ENCODE measurements at regions not wholly inside any gene's neighbourhood (a gene's known extent, or its start where the extent isn't known, plus 50 kb on each side); places are given as distances from the start of the nearest gene placed in this dataset.
"Not testable (repeated sequence)": the region's sequence is repeated elsewhere in the genome, so short reads cannot be mapped to it uniquely, and the experiment has no call there.

DNA sequence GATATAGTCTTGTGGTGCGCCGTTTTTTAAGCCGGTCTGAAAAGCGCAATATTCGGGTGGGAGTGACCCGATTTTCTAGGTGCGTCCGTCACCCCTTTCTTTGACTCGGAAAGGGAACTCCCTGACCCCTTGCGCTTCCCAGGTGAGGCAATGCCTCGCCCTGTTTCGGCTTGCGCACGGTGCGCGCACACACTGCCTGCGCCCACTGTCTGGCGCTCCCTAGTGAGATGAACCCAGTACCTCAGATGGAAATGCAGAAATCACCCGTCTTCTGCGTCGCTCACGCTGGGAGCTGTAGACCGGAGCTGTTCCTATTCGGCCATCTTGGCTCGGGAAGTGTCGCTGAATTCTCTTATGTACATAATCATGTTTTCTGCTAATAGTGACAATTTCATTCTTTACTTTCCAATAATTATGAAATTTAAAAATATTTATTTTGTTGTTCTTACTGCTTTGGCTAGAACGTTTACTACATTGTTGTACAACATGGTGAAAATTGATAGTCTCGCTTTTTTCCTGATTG is 61.2 kb upstream of the MINDY3 start:
- DNase-seq; intact Hi-C loops (cut with DNase I); ATAC-seq (ENCODE audit: poor library complexity): not testable (repeated sequence)

DNA sequence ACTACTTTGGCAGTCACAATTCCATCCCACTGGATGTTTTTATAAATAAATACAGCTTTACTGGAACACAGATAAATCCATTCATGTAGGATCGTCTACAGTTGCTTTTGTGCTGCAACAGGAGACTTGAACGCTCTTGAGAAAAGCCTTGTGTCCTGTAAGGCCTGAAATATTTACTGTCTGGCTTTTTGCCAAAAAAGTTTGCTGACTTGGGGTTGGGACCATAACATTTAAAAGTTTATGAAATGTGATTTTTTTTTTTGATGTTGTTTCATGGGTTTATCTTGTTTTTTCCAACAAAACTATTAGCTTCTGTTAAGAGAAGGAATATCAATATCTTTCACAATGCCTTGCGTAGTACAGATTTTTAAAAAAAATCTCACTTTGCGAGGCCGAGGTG is 71.1 kb upstream of the MINDY3 start:
- ATAC-seq (ENCODE audit: poor library complexity) (no peak), DNase-seq (no peak)
- intact Hi-C loops (cut with DNase I), result no loop called here

DNA sequence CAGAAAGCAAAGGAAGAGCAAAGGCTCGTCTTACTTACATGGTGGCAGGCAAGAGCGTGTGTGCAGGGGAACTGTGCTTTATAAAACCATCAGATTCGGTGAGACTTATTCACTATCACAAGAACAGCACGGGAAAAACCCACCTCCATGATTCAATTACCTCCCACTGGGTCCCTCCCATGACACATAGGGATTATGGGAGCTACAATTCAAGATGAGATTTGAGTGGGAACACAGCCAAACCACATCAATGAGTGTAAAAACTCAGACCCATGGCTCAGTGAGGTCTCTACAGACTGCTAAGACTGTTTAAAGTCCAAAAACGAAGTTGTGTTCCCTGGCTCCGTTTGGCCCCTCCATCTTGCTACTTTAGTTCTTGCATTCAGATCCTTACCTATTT is 79.2 kb upstream of the MINDY3 start:
- DNase-seq; ATAC-seq (ENCODE audit: poor library complexity); intact Hi-C loops (cut with DNase I): not testable (repeated sequence)

DNA sequence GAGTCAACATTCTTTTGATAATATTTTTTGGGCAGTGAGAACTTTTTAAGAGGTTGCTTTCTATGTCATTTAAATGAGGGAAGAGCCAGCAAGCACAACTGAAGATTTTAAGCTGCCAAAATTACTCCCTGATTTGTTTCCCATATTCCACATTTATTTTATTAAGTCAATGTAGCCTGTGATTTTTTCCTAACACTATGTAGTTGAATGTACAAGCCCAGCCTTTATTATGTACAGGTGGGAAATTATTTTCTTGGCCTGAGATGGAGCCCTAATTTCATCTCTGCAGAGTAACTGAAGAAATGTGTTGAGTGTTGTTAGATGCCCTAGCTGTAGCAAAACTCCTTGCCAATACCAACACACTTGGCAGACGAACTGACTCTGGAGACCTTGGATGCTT is 83.1 kb upstream of the MINDY3 start:
- no peak for ATAC-seq (ENCODE audit: poor library complexity)
- intact Hi-C loops (cut with DNase I), result no loop called here
- no peak for DNase-seq

DNA sequence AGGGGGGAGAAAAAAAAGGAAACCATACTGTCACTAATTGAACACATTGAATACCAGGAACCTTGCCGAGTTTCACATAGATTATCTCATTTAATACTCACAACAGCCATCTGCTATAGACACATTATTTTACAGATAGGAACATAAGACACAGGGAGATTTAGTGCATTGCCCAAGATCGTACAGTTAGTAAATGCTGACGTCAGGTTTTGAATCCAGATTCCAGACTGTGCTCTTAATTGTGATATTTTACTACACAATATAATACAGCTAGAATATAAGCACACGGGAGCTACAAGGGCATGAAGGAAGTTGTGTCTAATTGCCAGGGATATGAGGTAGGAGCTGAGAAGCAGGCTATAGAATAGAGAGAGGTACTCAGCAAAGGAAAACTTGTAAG is 93.9 kb upstream of the MINDY3 start:
- intact Hi-C loops (cut with DNase I), result no loop called here
- DNase-seq (no peak), ATAC-seq (ENCODE audit: poor library complexity) (no peak)

DNA sequence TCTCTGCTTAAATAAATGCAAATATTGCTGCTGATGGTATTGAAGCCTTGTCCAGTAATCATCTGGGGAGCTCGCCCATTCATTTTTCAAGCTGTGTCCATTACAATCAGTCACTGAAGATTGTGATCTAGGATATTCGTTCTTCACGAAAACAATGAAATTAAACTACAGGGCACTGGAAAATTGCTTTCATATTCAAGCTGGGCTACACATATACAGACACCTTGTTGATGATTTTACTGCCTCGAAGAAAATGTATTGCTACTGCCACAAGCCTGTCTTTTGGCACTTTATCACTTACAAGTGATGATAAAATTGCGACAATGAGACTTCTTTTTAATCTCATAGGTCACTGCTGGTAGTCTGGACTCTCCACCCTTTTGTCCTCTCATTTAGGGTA is 100.0 kb upstream of the MINDY3 start:
- ATAC-seq (ENCODE audit: poor library complexity) (no peak), DNase-seq (no peak)
- intact Hi-C loops (cut with DNase I), result no loop called here

DNA sequence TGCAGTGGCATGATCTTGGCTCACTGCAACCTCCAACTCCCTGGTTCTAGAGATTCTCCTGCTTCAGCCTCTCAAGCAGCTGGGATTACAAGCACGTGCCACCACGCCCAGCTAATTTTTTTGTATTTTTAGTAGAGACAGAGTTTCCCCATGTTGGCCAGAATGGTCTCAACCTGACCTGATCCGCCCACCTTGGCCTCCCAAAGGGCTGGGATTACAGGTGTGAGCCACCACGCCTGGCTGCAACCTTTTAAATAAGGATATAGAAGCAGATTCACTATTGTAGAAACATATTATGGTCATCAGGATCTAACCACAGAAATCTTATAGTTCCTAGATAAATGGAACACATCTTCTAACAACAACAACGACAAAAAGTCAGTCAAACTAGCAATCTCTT is 112.4 kb upstream of the MINDY3 start:
- ATAC-seq (ENCODE audit: poor library complexity); intact Hi-C loops (cut with DNase I); DNase-seq: not testable (repeated sequence)

DNA sequence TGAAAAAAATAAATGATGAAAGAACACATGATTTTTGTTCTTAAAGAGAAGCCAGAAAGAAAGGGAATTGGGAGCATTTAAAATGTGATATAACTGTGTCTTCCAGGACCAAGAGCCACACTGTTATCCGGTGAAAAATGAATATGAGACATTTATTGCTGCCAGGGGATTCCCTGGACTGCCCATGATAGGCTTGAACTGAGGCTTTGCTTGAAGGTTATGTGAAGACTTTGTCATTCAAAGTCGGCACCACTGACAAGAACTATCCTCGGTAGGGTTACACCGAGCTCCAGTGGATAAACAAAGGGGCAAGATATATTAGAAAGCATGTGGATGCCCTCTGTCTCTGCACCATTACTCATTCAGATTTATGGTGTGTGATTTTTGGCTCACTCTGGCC is 125.4 kb upstream of the MINDY3 start:
- DNase-seq, result no peak
- intact Hi-C loops (cut with DNase I), result no loop called here
- no peak for ATAC-seq (ENCODE audit: poor library complexity)

DNA sequence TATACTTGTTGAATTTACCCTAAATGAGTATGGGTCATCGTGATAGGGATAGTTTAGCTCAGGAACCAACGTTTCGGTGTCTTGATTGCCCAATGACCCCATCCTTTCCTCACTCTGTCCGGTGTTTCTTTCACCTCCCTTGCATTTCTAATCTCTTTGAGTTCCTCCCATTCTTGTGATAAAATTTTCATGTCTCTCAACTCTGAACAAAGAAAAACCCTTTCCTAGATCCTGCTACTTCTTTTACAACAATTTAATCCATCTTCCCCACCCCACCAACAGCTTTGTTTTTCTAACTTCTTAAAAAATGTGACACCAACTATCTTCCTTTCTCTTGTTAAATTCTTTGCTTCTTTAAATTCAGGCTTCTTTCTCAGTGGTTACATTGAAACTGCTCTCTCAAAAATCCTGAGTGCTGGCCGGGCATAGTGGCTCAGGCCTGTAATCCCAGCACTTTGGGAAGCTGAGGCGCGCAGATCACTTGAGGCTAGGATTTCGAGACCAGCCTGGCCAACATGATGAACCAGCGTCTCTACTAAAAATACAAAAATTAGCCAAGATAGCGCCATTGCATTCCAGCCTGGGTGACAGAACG is 130.3 kb upstream of the MINDY3 start:
- DNase-seq, result no peak
- intact Hi-C loops (cut with DNase I), result no loop called here
- no peak for ATAC-seq (ENCODE audit: poor library complexity)

DNA sequence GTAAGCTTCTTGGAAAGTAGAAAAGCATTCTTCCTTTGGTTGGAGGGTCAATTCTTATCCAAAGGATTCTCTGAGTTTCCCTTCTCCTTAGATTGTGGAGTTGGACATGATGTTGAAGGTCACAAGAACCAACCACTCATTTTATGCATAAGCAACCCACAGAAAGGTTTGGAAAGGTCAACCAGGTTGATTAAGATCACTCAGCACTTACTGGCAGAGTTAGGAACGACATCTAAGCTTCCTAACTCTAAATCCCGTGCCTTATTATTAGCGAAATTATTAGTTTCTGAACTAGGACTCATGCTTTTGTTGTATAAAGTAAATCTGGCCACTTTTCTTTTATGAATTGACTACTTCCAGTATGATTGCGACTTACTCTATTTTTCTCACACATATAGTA is 137.0 kb upstream of the MINDY3 start:
- ATAC-seq (ENCODE audit: poor library complexity) (no peak), DNase-seq (no peak)
- intact Hi-C loops (cut with DNase I), result no loop called here

DNA sequence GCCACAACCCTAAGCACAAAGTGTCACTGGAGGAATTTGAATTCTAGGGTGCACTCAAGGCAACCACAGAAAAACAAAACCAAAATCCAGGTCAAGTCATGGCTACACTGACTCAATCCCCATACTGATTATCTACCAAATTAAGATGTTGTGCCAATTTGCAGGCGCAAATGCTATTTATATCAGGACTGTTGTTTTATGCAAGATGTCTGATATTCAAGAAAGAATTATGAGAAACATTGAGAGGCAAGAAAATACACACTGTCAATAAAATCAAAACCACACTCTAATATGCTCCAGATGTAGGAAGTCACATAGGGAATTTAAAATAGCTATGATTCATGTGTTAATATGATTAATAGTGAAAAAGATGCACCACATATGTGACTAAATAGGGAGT is 141.3 kb upstream of the MINDY3 start:
- DNase-seq (no peak), ATAC-seq (ENCODE audit: poor library complexity) (no peak)
- intact Hi-C loops (cut with DNase I), result no loop called here

DNA sequence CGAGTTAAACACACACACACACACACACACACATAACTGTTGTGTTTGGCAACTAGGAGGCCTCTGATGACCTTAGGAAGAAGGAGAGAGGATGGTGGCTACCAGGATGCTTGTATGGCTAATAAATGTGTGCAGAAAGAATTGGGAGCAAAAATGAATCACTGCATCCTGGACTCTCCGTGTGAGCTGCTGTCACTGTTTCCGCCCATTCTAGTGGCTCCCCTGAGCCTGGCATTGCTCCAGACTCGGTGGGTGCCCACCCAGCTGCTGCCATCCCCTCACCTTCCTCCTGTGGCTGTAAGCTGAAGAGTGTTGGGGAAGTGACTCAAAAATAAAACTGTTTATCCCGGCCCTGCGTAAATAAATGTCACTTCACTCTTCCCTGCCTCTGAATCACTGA is 149.5 kb upstream of the MINDY3 start:
- intact Hi-C loops (cut with DNase I), result no loop called here
- ATAC-seq (ENCODE audit: poor library complexity) (no peak), DNase-seq (no peak)

DNA sequence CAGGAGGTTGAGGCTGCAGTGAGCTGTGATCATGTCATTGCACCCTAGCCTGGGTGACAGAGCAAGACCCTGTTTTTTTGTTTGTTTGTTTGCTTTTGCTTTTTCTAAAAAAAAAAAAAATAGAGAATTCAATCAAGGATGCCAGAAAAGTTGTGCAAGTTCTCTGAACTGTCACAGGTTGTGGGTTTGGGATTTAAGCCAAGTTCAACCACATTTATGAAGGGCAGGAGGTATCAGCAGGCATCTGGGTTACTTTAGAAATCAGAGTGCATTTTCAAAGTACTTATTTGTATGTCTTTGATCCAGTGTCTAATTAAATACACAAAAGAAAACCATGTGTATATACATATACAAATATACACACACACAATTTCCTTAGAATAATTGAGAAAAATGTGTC is 151.2 kb upstream of the MINDY3 start:
- intact Hi-C loops (cut with DNase I), result no loop called here

DNA sequence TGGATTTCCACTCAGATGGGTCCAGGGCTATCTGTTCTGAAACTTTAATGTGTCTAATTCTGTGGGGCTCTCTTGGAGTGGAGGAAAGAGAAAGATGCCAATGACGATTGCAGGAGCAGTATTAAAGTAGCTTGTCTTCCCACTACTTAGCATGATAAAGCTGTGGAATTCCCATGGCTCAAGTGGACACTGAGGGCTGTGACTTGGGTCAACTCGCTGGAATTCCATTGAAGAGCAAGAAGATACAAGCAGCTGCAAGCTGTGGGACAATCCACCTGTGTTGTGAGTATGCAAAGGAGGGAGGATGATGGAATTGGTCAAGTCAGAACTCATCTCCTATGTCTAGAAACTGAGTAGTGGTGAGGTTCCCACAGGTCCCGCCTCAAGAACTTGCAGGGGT is 154.2 kb upstream of the MINDY3 start:
- ATAC-seq (ENCODE audit: poor library complexity) (no peak), DNase-seq (no peak)
- intact Hi-C loops (cut with DNase I), result no loop called here

More for the DNA sequence above, 151.2 kb upstream of the MINDY3 start:
- ATAC-seq (ENCODE audit: poor library complexity), result no peak
- DNase-seq, result no peak

DNA sequence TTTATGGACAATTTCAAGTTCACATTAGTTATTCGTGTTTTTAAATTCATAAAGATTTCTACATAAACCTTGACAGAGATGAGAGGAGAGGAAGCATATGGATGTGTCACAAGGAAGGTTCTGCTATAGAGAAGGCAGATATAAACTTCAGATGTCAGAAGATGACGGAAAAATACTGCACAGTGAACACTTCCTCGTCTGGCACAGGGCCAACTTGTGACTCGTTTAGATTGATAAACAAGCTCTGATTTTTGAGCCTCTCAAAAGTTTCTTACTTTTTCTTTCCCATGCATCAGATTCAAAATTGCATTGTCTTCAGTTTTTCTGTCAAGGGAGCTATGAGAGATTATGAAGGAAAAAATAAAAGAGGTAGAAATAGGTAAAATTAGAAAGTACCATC is 156.4 kb upstream of the MINDY3 start:
- ATAC-seq (ENCODE audit: poor library complexity) (no peak), DNase-seq (no peak)
- intact Hi-C loops (cut with DNase I), result no loop called here

DNA sequence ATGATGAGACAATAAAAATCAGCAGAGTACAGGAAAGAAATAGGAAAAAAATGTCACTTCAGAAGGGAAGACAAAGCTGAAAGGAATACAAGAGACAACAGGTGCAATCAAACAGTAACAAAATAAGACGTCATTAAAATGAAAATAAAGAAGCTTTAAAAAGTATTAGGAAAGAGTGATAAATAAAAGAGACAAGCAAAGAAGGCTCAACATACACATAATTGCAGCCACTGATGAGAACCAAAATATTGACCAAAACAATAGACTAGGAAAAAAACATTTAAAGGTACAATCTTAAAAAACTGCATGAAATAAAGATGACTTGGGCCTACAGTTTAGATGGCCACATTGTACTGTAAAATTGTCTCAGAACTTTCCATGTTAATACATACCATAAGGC is 160.5 kb upstream of the MINDY3 start:
- DNase-seq (no peak), ATAC-seq (ENCODE audit: poor library complexity) (no peak)
- intact Hi-C loops (cut with DNase I), result no loop called here

DNA sequence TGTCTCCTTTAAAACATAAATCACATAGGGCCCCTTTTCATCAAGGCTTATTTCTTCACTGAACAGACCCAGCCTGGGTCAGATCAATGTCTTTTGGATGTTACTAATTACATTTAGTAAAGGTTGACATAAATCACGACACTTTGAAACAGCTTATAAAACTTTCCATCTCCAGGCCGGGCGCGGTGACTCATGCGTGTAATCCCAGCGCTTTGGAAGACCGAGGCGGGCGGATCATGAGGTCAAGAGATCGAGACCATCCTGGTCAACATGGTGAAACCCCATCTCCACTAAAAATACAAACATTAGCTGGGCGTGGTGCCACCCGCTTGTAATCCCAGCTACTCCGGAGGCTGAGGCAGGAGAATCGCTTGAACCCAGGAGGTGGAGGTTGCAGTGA is 166.5 kb upstream of the MINDY3 start:
- ATAC-seq (ENCODE audit: poor library complexity); intact Hi-C loops (cut with DNase I); DNase-seq: not testable (repeated sequence)

DNA sequence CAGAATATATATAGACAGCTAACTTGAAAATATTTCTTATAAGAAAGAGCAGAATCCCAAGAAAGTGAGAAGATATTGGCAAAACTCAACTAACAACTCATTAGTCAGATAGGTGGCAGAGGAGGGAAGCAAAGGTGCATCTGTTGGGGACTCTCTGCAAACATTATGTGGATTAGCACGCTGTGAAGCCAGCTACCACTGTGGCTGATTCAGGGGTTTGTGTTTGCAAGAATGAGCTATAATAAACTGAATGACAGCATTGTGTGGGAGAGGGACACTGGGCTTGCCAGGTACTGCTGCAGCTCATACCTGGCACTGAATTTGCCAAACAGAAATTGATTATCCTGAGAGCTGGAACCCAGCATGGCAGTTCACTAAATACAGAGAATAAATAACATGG is 170.3 kb upstream of the MINDY3 start:
- intact Hi-C loops (cut with DNase I), result no loop called here
- ATAC-seq (ENCODE audit: poor library complexity) (no peak), DNase-seq (no peak)

DNA sequence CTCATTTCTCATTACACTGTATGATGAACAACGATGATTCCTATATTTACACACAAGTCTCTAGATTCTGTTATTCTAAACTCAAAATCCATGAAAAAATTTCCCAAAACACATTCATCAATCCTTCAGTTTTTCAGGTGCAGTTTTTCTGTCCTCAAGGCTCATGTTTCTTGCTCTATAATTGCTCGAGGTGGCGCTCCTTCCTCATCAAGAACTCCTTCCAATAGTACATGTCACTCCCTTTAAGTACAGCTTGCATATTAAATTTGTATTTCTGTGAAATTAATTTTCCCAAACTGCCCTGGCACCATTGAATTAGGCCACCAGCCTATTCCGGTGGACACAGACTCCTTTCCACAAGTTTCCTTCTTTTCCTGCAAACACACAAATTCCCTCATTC is 188.7 kb upstream of the MINDY3 start:
- no peak for ATAC-seq (ENCODE audit: poor library complexity)
- intact Hi-C loops (cut with DNase I), result no loop called here
- DNase-seq, result no peak

DNA sequence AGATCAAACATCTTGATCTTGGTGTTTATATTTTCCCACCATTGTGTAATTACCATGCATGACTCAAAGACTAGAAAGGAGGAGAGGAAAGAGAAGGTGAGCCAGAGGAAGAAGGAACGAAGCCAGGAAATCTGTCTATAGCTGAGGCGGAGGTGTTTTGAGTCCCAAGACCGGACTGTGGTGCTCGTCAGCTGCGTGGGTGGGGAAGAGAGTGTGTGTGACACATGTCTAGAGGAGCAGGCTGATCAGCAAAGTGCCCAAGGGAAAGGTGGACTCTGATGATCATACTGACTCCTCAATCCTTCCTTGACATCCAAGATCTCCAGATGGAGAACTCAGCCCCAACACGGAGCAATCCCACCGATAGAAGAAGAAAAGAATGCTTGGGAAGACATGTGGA is 189.5 kb upstream of the MINDY3 start:
- ATAC-seq (ENCODE audit: poor library complexity) (no peak), DNase-seq (no peak)
- intact Hi-C loops (cut with DNase I), result no loop called here

DNA sequence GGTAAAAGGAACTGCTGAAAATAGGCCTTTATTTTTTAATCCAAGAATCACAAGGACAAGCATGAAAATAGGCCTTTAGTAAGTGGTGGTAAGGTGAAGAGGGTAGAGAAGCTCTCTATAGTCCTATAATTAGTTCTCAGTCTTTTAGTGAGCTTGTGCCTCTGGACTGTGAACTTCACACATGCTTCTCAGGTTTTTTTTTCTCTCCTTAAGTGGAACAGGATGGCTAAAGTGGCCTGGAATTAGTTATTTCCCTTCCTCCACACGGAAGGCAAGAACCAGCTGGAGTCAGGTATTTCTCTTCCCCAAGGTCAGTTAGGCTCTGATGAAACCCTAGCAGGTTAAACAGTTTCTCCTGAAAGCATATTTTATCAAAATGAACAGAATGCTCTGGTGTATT is 203.0 kb upstream of the MINDY3 start:
- intact Hi-C loops (cut with DNase I), result no loop called here
- no peak for ATAC-seq (ENCODE audit: poor library complexity)
- DNase-seq, result no peak

Measured in Right ventricle myocardium superior (tissue), 1 donor.